GM12878 (cell line): ENCODE measurements at regions not wholly inside any gene's neighbourhood (a gene's known extent, or its start where the extent isn't known, plus 50 kb on each side); places are given as distances from the start of the nearest gene placed in this dataset.

ENCODE experiments used
- ATAC-seq: fragments of 200-7000 bp; cut with Tn5 transposase; 3 replicates; pipeline ENCODE4 v1.9.1; 2020; ENCODE audit warnings: mild to moderate bottlenecking, moderate library complexity
- BruUV-seq: library from RNA; stranded (reverse); fragments of 400-500 nt; replicated peaks from 2 replicates; lab custom pipeline; 2021; lab: Mats Ljungman, UMichigan
- CTCF ChIA-PET: fragments of 300-600 bp; sonication (Branson Sonifier 250); formaldehyde crosslinking; extraction: SDS; loops from one replicate; lab custom pipeline; 2021; ENCODE audit warnings: inconsistent platforms; lab: Yijun Ruan, JAX
- POLR2A ChIA-PET: fragments of 350-600 bp; formaldehyde crosslinking; extraction: SDS; loops from one replicate; lab custom pipeline; 2021; ENCODE audit warnings: inconsistent platforms; lab: Charles Lee
- RAD21 ChIA-PET: fragments of 300-600 bp; sonication (Branson Sonifier 250); formaldehyde crosslinking; loops from one replicate; lab custom pipeline; 2023; ENCODE audit warnings: antibody characterized with exemption; ENCODE audit not compliant: unreplicated experiment; lab: Charles Lee
- SMC1A ChIA-PET: fragments of 300-600 bp; sonication (Branson Sonifier 250); formaldehyde crosslinking; loops from one replicate; lab custom pipeline; 2023; ENCODE audit not compliant: unreplicated experiment, uncharacterized antibody; lab: Charles Lee
- DNase-seq: peaks from one replicate; pipeline ENCODE4 v3.0.0-alpha.2; 2011; ENCODE audit warnings: low read depth, low spot score
- FAIRE-seq: peaks from 3 replicates; lab custom pipeline; 2011; peaks lifted over from hg19 to GRCh38; lab: Jason Lieb, UNC
- H2AFZ ChIP-seq: 2 replicates; pipeline ENCODE4 v1.6.0; 2011; ENCODE audit warnings: low read depth, low read length, control low read depth; ENCODE audit not compliant: control insufficient read depth
- H3K27ac ChIP-seq: 2 replicates; pipeline ENCODE4 v1.5.1; 2011; ENCODE audit warnings: control low read depth; ENCODE audit not compliant: control insufficient read depth, insufficient read depth
- H3K27me3 ChIP-seq, 2 experiments: replicated peaks in 1 of 2; 2 replicates each; pipeline versions ENCODE4 v1.6.0 to v1.6.1; 2011; ENCODE audit warnings: low read length in 1 of 2; ENCODE audit not compliant: control insufficient read depth in 2 of 2, insufficient read depth in 2 of 2
- H3K36me3 ChIP-seq, 2 experiments: 2 replicates each; pipeline ENCODE4 v1.5.1; 2011; ENCODE audit warnings: low read length in 1 of 2; ENCODE audit not compliant: control insufficient read depth in 2 of 2, insufficient read depth in 2 of 2
- H3K4me1 ChIP-seq: 2 replicates; pipeline ENCODE4 v1.6.1; 2011; ENCODE audit warnings: mild to moderate bottlenecking, low read length, moderate library complexity, mixed read lengths; ENCODE audit not compliant: control insufficient read depth, insufficient read depth
- H3K4me2 ChIP-seq: 2 replicates; pipeline ENCODE4 v1.6.0; 2011; ENCODE audit warnings: control low read depth; ENCODE audit not compliant: control insufficient read depth, insufficient read depth
- H3K4me3 ChIP-seq: fragments of 200-600 bp; sonication (generic); 2 replicates; pipeline ENCODE4 v1.5.1; 2016
- H3K79me2 ChIP-seq: 2 replicates; pipeline ENCODE4 v1.6.0; 2011; ENCODE audit warnings: low read length; ENCODE audit not compliant: control insufficient read depth, insufficient read depth
- H3K9ac ChIP-seq: 2 replicates; pipeline ENCODE4 v1.8.0; 2011; ENCODE audit warnings: low read length, control low read depth, mixed read lengths; ENCODE audit not compliant: control insufficient read depth, insufficient read depth
- H3K9me3 ChIP-seq: replicated peaks from 3 replicates; pipeline ENCODE4 v1.5.1; 2011; ENCODE audit warnings: mild to moderate bottlenecking, low read length; ENCODE audit not compliant: control insufficient read depth, insufficient read depth
- H4K20me1 ChIP-seq: 2 replicates; pipeline ENCODE4 v1.6.0; 2011; ENCODE audit not compliant: control insufficient read depth, insufficient read depth
- ASH2L ChIP-seq: fragments of 300-600, 200-600 bp; sonication (generic); IDR thresholded peaks from 2 replicates; pipeline ENCODE4 v1.6.1; 2017; ENCODE audit warnings: low read depth, mild to moderate bottlenecking, borderline replicate concordance
- ATF2 ChIP-seq: IDR thresholded peaks from 2 replicates; pipeline ENCODE4 v1.6.1; 2012; ENCODE audit warnings: low read length, inconsistent platforms
- CEBPZ ChIP-seq: fragments of 150-350 bp; IDR thresholded peaks from 2 replicates; pipeline ENCODE4 v1.6.1; 2016; ENCODE audit warnings: low read depth, low read length
- ESRRA ChIP-seq: IDR thresholded peaks from 2 replicates; pipeline ENCODE4 v1.6.1; 2012; ENCODE audit warnings: mild to moderate bottlenecking, low read length, improper control_type of control experiment
- FOXK2 ChIP-seq: fragments of 450-650 bp; IDR thresholded peaks from 2 replicates; pipeline ENCODE4 v1.6.1; 2017; ENCODE audit warnings: mild to moderate bottlenecking, moderate library complexity
- GATAD2B ChIP-seq: fragments of 450-650 bp; conservative IDR thresholded peaks from 2 replicates; pipeline ENCODE4 v1.6.1; 2017; ENCODE audit warnings: low read depth, mild to moderate bottlenecking, moderate library complexity
- JUNB ChIP-seq: IDR thresholded peaks from 2 replicates; pipeline ENCODE4 v1.6.1; 2016; ENCODE audit warnings: antibody characterized with exemption, mild to moderate bottlenecking
- KLF5 ChIP-seq: fragments of 450-650 bp; IDR thresholded peaks from 2 replicates; pipeline ENCODE4 v1.6.1; 2014; ENCODE audit warnings: mild to moderate bottlenecking; ENCODE audit not compliant: partially characterized antibody
- LARP7 ChIP-seq: fragments of 450-650 bp; IDR thresholded peaks from 2 replicates; pipeline ENCODE4 v1.6.1; 2017; ENCODE audit warnings: mild to moderate bottlenecking
- MEF2A ChIP-seq: IDR thresholded peaks from 2 replicates; pipeline ENCODE4 v1.6.1; 2011; ENCODE audit warnings: low read depth, mild to moderate bottlenecking, low read length, moderate library complexity; ENCODE audit not compliant: insufficient read depth
- MTA3 ChIP-seq: IDR thresholded peaks from 2 replicates; pipeline ENCODE4 v1.6.1; 2012; ENCODE audit warnings: low read length, inconsistent platforms, borderline replicate concordance
- MYC ChIP-seq: IDR thresholded peaks from 2 replicates; pipeline ENCODE4 v1.6.1; 2011; ENCODE audit warnings: mild to moderate bottlenecking, low read length, moderate library complexity, inconsistent platforms; ENCODE audit not compliant: insufficient read depth, insufficient replicate concordance, insufficient read length, severe bottlenecking
- NR2C2 ChIP-seq: IDR thresholded peaks from 2 replicates; pipeline ENCODE4 v1.6.1; 2011; ENCODE audit warnings: borderline replicate concordance, low read depth; ENCODE audit not compliant: control insufficient read depth, insufficient read length
- PML ChIP-seq: IDR thresholded peaks from 2 replicates; pipeline ENCODE4 v1.6.1; 2012; ENCODE audit warnings: low read length, inconsistent platforms
- RAD21 ChIP-seq: IDR thresholded peaks from 2 replicates; pipeline ENCODE4 v1.6.1; 2011; ENCODE audit warnings: mild to moderate bottlenecking, low read depth, low read length, moderate library complexity; ENCODE audit not compliant: insufficient read depth
- SIX5 ChIP-seq: IDR thresholded peaks from 2 replicates; pipeline ENCODE4 v1.6.1; 2011; ENCODE audit warnings: mild to moderate bottlenecking, low read depth, low read length, moderate library complexity; ENCODE audit not compliant: severe bottlenecking
- SMC3 ChIP-seq: IDR thresholded peaks from 2 replicates; pipeline ENCODE4 v1.6.1; 2011; ENCODE audit warnings: low read length, improper control_type of control experiment, borderline replicate concordance
- STAT3 ChIP-seq: IDR thresholded peaks from 2 replicates; pipeline ENCODE4 v1.6.1; 2011; ENCODE audit warnings: low read depth, low read length, improper control_type of control experiment
- TBL1XR1 ChIP-seq: IDR thresholded peaks from 2 replicates; pipeline ENCODE4 v1.6.1; 2012; ENCODE audit warnings: low read depth, low read length, improper control_type of control experiment
- ZBTB33 ChIP-seq: fragments of 450-650 bp; IDR thresholded peaks from 2 replicates; pipeline ENCODE4 v1.6.1; 2017; ENCODE audit warnings: mild to moderate bottlenecking
- WGBS: methylation state at CpG from one replicate; pipeline ENCODE4 v1.1.6; 2016; ENCODE audit warnings: low lambda C conversion rate; ENCODE audit not compliant: insufficient replicate concordance, insufficient coverage; ENCODE audit errors: missing lambda C conversion rate; 5-methylcytosine and 5-hydroxymethylcytosine counted together
- in situ Hi-C: fragments of 300-500 bp; cut with MboI; formaldehyde crosslinking; loops from 9 replicates; pipeline ENCODE4 v1.14.3; 2018; ENCODE audit warnings: mixed read lengths
- intact Hi-C: fragments of 100-400 bp; cut with micrococcal nuclease; formaldehyde crosslinking; loops from one replicate; pipeline ENCODE4 v1.14.2; 2022; ENCODE audit not compliant: unreplicated experiment

GRCh38 chr17:14856176-14856575 lies 408.9 kb downstream of the PMP22 start:
- in situ Hi-C loops: no loop called here
- ChIA-PET SMC1A (no interaction called here), CTCF (no interaction called here), POLR2A (no interaction called here), RAD21 (no interaction called here)
- no peaks in the 10 kb centered on the region for H3K27me3 ChIP-seq
- H2AFZ ChIP-seq: no peak overlapping the region
- H3K27ac ChIP-seq: no peak overlapping the region
- DNase-seq: no peak
- ATAC-seq: no peak
- H3K4me1 ChIP-seq: no peaks in the 10 kb centered on the region
- BruUV-seq: no TSS peak
- TF ChIP-seq MEF2A (no peak), ZBTB33 (no peak), TBL1XR1 (no peak), CEBPZ (no peak), SIX5 (no peak), GATAD2B (no peak), RAD21 (no peak), ASH2L (no peak), ATF2 (no peak), MTA3 (no peak), FOXK2 (no peak), MYC (no peak), JUNB (no peak), NR2C2 (no peak), LARP7 (no peak), KLF5 (no peak), STAT3 (no peak), SMC3 (no peak), ESRRA (no peak), PML (no peak)
- no peaks in the 10 kb centered on the region for H3K79me2 ChIP-seq
- 27% methylated on average over 10 of the region's 10 CpGs for WGBS
- FAIRE-seq: no peak
- H4K20me1 ChIP-seq: no peaks in the 10 kb centered on the region
- H3K4me3 ChIP-seq: no peak overlapping the region
- no peak overlapping the region for H3K9ac ChIP-seq
- H3K36me3 ChIP-seq: no peaks in the 10 kb centered on the region
- H3K9me3 ChIP-seq: no peaks in the 10 kb centered on the region
- H3K4me2 ChIP-seq: no peak overlapping the region
- intact Hi-C loops: no loop called here
